B cell (primary cell): ENCODE measurements at regions not wholly inside any gene's neighbourhood (a gene's known extent, or its start where the extent isn't known, plus 50 kb on each side); places are given as distances from the start of the nearest gene placed in this dataset.

Experiments
- CTCF ChIP-seq: fragments of 200-600 bp; IDR thresholded peaks from one replicate; pipeline ENCODE4 v1.8.0; 2022; ENCODE audit warnings: antibody characterized with exemption, mild to moderate bottlenecking
- EZH2 ChIP-seq: IDR thresholded peaks from 2 replicates; pipeline ENCODE4 v1.6.1; 2012; ENCODE audit warnings: borderline replicate concordance, low read depth, mild to moderate bottlenecking, moderate library complexity, low read length; ENCODE audit not compliant: insufficient read depth, poor library complexity, severe bottlenecking

GRCh38 chr9:28443461-28443860 is 870.2 kb upstream of the C9orf72 start:
- TF ChIP-seq EZH2 (no peak), CTCF (no peak)
